ENCODE measurements at regions not wholly inside any gene's neighbourhood (a gene's known extent, or its start where the extent isn't known, plus 50 kb on each side); places are given as distances from the start of the nearest gene placed in this dataset.

GRCh38 chr5:88364991-88365390, 96.3 kb upstream of the TMEM161B start:
- no peak for TF ChIP-seq CTCF (IDR thresholded peaks at IDR 0.05; ENCODE audit: low read length)
- TF ChIP-seq EZH2 (IDR thresholded peaks at IDR 0.05; ENCODE audit: borderline replicate concordance, low read length): no peak

Measured in OCI-LY1 (cell line).